SU-DHL-6 (cell line): ENCODE measurements at regions not wholly inside any gene's neighbourhood (a gene's known extent, or its start where the extent isn't known, plus 50 kb on each side); places are given as distances from the start of the nearest gene placed in this dataset.

Experiments
- EZH2phosphoT487 ChIP-seq: fragments of 200-600 bp; sonication (generic), shearing (Covaris generic); conservative IDR thresholded peaks from 2 replicates; pipeline ENCODE4 v1.6.1; 2018; ENCODE audit warnings: mild to moderate bottlenecking, antibody characterized with exemption, low read length, moderate library complexity, mixed read lengths
- TF ChIP-seq, protein P1 (sequence below): fragments of 200-600 bp; sonication (generic); IDR thresholded peaks from one replicate; pipeline ENCODE4 v1.5.1; 2017; ENCODE audit warnings: antibody characterized with exemption, mild to moderate bottlenecking, low read length, moderate library complexity; ENCODE audit not compliant: insufficient read depth, poor library complexity, severe bottlenecking

- TF ChIP-seq, protein P1, sequence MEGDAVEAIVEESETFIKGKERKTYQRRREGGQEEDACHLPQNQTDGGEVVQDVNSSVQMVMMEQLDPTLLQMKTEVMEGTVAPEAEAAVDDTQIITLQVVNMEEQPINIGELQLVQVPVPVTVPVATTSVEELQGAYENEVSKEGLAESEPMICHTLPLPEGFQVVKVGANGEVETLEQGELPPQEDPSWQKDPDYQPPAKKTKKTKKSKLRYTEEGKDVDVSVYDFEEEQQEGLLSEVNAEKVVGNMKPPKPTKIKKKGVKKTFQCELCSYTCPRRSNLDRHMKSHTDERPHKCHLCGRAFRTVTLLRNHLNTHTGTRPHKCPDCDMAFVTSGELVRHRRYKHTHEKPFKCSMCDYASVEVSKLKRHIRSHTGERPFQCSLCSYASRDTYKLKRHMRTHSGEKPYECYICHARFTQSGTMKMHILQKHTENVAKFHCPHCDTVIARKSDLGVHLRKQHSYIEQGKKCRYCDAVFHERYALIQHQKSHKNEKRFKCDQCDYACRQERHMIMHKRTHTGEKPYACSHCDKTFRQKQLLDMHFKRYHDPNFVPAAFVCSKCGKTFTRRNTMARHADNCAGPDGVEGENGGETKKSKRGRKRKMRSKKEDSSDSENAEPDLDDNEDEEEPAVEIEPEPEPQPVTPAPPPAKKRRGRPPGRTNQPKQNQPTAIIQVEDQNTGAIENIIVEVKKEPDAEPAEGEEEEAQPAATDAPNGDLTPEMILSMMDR: no peak
- no peak for TF ChIP-seq EZH2phosphoT487
These were observed 667.1 kb upstream of the BOD1L1 start for GRCh38 chr4:14294611-14295010.
